ENCODE measurements at regions not wholly inside any gene's neighbourhood (a gene's known extent, or its start where the extent isn't known, plus 50 kb on each side); places are given as distances from the start of the nearest gene placed in this dataset.

DNA sequence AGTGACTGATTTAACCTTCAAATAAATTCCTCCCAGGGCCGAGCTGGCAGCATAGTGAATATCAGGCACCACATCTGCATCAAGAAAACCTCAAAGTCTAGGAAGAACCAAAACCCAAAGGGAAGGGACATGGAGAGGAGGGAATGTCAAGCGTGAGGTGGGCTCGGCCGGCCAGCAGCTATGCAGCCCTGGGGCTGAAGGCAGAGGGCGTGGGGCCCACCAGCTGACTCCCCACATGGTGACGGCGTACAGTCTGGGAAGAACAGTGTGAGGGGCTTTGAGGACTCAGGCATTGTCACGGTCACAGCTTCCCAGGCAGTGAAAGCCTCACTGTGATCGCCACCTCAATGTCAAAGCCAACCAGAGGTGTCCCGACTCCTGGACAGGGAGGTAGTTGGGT, 412.5 kb downstream of the SHANK2 start:
- H3K4me3 ChIP-seq (ENCODE audit: low read length in 2 of 2): no peak overlapping the region
- ChIA-PET POLR2A (ENCODE audit: partially characterized antibody) (no interaction called here), CTCF (ENCODE audit: partially characterized antibody) (no interaction called here)
- H3K36me3 Mint-ChIP-seq: no peaks in the 10 kb centered on the region
- no peaks in the 10 kb centered on the region for H3K9me3 ChIP-seq (ENCODE audit: control insufficient read depth in 1 of 2, low read length in 2 of 2)
- no peaks in the 10 kb centered on the region for H3K4me1 Mint-ChIP-seq
- no peak overlapping the region for H3K27ac Mint-ChIP-seq
- no peaks in the 10 kb centered on the region for H3K36me3 ChIP-seq (ENCODE audit: insufficient read depth, low read length)
- H3K27ac ChIP-seq (ENCODE audit: low read depth, low read length): no peak overlapping the region
- no peak overlapping the region for H3K4me3 Mint-ChIP-seq
- intact Hi-C loops (cut with micrococcal nuclease): no loop called here
- H3K9me3 Mint-ChIP-seq: peaks cover 0 to 10% (median 8%) of the 10 kb centered on the region in 8 donors
- DNase-seq: no peak
- H3K4me1 ChIP-seq (ENCODE audit: insufficient read depth, low read length): no peaks in the 10 kb centered on the region
- no peaks in the 10 kb centered on the region for H3K27me3 ChIP-seq (ENCODE audit: insufficient read depth, low read length)
- H3K27me3 Mint-ChIP-seq: peaks cover 3 to 7% of the 10 kb centered on the region in 2 donors

DNA sequence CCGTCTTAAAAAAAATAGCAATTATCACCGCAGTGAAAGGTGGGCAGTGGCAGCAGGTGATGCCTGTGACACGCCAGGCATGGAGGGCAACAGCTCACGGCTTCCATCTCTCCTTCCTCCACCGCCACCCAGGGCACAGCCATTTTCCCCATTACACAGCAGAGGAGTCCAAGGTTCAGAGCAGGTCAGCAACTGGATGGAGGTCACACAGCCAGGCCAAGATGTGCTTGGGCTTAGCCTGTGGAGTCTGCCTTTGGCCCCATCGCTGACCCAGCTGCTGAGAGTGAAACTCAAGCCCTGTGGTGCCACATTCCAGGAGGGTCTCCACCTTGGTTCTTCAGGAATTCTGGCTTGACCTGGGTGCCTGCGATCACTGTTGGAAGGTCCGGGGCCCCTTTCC, 411.1 kb downstream of the SHANK2 start:
- Mint-ChIP-seq H3K27ac (no peak overlapping the region), H3K36me3 (no peaks in the 10 kb centered on the region), H3K27me3 (peaks cover 3 to 7% of the 10 kb centered on the region in 2 donors), H3K4me1 (no peaks in the 10 kb centered on the region), H3K4me3 (no peak overlapping the region), H3K9me3 (peaks cover 0 to 10% (median 8%) of the 10 kb centered on the region in 8 donors)
- Histone ChIP-seq H3K9me3 (ENCODE audit: control insufficient read depth in 1 of 2, low read length in 2 of 2) (no peaks in the 10 kb centered on the region), H3K27ac (ENCODE audit: low read depth, low read length) (no peak overlapping the region), H3K4me3 (ENCODE audit: low read length in 2 of 2) (no peak overlapping the region), H3K4me1 (ENCODE audit: insufficient read depth, low read length) (no peaks in the 10 kb centered on the region), H3K36me3 (ENCODE audit: insufficient read depth, low read length) (no peaks in the 10 kb centered on the region), H3K27me3 (ENCODE audit: insufficient read depth, low read length) (no peaks in the 10 kb centered on the region)
- CTCF ChIA-PET (ENCODE audit: partially characterized antibody): no interaction called here
- POLR2A ChIA-PET (ENCODE audit: partially characterized antibody): no interaction called here
- no peak for DNase-seq
- intact Hi-C loops (cut with micrococcal nuclease): no loop called here

DNA sequence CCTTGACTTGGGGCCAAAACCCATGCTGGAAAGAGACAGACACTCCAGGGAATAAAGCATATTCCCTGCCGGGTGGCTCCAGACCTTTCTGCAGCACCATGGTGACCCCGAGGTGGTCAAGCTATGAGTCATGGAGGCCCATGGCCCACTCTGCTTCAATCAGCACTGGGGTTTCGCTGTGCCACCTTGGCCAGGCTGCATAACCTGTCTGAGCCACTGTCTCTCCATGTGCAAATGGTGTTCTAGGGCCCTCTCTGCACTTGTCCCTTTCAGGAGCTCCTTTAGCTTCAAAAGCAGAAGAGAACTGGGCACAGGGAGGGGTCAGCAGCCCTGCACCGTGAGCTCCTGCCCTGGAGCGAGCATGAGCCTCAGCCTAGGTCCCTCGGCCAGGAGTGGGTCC, 410.1 kb downstream of the SHANK2 start:
- Mint-ChIP-seq H3K4me3 (no peak overlapping the region), H3K27me3 (peaks cover 3 to 6% of the 10 kb centered on the region in 2 donors), H3K36me3 (no peaks in the 10 kb centered on the region), H3K27ac (no peak overlapping the region), H3K4me1 (no peaks in the 10 kb centered on the region), H3K9me3 (peaks cover 0 to 10% (median 8%) of the 10 kb centered on the region in 8 donors)
- H3K9me3 ChIP-seq (ENCODE audit: control insufficient read depth in 1 of 2, low read length in 2 of 2): no peaks in the 10 kb centered on the region
- POLR2A ChIA-PET (ENCODE audit: partially characterized antibody): no interaction called here
- no peak overlapping the region for H3K4me3 ChIP-seq (ENCODE audit: low read length in 2 of 2)
- H3K27ac ChIP-seq (ENCODE audit: low read depth, low read length): no peak overlapping the region
- H3K4me1 ChIP-seq (ENCODE audit: insufficient read depth, low read length): no peaks in the 10 kb centered on the region
- no peaks in the 10 kb centered on the region for H3K27me3 ChIP-seq (ENCODE audit: insufficient read depth, low read length)
- CTCF ChIA-PET (ENCODE audit: partially characterized antibody): no interaction called here
- no peak for DNase-seq
- intact Hi-C loops (cut with micrococcal nuclease): no loop called here
- H3K36me3 ChIP-seq (ENCODE audit: insufficient read depth, low read length): no peaks in the 10 kb centered on the region

DNA sequence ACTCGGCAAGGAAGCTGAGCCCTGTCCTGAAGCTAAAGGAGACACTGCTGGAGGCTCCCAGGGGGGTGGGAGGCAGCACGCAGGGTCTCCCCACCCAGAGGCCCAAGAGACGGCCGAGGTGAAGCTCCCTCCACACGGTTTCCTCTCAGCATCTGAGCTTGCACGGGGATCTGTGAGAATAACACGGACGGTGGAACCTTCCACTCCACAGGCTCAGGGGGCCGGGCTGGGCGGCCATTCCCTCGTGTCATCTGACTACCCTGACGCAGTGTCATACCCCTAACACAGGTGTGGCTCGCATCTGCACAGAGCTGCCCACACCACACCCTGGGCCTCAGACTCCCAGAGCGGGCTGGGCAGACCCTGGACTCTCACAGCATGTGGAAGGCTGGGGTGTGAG, 409.7 kb downstream of the SHANK2 start:
- Mint-ChIP-seq H3K36me3 (no peaks in the 10 kb centered on the region), H3K27ac (no peak overlapping the region), H3K4me1 (no peaks in the 10 kb centered on the region), H3K27me3 (peaks cover 3 to 5% of the 10 kb centered on the region in 2 donors), H3K4me3 (no peak overlapping the region), H3K9me3 (peaks cover 0 to 10% (median 7%) of the 10 kb centered on the region in 8 donors)
- no peak overlapping the region for H3K27ac ChIP-seq (ENCODE audit: low read depth, low read length)
- H3K4me3 ChIP-seq (ENCODE audit: low read length in 2 of 2): no peak overlapping the region
- H3K27me3 ChIP-seq (ENCODE audit: insufficient read depth, low read length): no peaks in the 10 kb centered on the region
- no peaks in the 10 kb centered on the region for H3K9me3 ChIP-seq (ENCODE audit: control insufficient read depth in 1 of 2, low read length in 2 of 2)
- ChIA-PET POLR2A (ENCODE audit: partially characterized antibody) (no interaction called here), CTCF (ENCODE audit: partially characterized antibody) (no interaction called here)
- no peak for DNase-seq
- intact Hi-C loops (cut with micrococcal nuclease): no loop called here
- H3K4me1 ChIP-seq (ENCODE audit: insufficient read depth, low read length): no peaks in the 10 kb centered on the region
- no peaks in the 10 kb centered on the region for H3K36me3 ChIP-seq (ENCODE audit: insufficient read depth, low read length)

DNA sequence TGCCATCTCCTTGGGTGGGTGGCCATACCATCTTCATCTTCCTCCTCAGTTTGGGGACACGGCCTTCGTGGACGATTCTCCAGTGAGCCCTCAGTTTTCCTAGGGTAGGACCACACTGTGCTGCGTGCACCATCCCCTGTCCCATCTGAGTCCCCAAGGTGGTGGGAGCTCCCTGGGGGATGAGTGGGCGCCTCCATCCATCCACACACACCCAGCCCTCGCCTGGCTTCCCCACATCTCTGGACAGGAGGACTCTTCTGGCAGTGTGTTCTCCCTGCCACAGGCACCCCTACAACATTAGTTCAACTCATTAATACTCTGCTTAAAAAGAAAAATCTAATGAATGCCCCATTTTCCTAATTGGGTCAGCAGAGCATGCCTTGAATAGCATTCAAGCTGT, 408.5 kb downstream of the SHANK2 start:
- ChIA-PET CTCF (ENCODE audit: partially characterized antibody) (no interaction called here), POLR2A (ENCODE audit: partially characterized antibody) (no interaction called here)
- H3K27me3 ChIP-seq (ENCODE audit: insufficient read depth, low read length): no peaks in the 10 kb centered on the region
- Mint-ChIP-seq H3K4me1 (no peaks in the 10 kb centered on the region), H3K9me3 (peaks cover 0 to 1% (median 0%) of the 10 kb centered on the region in 8 donors), H3K36me3 (no peaks in the 10 kb centered on the region), H3K4me3 (no peak overlapping the region), H3K27ac (no peak overlapping the region), H3K27me3 (peaks cover 3 to 5% of the 10 kb centered on the region in 2 donors)
- no peaks in the 10 kb centered on the region for H3K36me3 ChIP-seq (ENCODE audit: insufficient read depth, low read length)
- no peak overlapping the region for H3K4me3 ChIP-seq (ENCODE audit: low read length in 2 of 2)
- DNase-seq: no peak
- H3K9me3 ChIP-seq (ENCODE audit: control insufficient read depth in 1 of 2, low read length in 2 of 2): no peaks in the 10 kb centered on the region
- intact Hi-C loops (cut with micrococcal nuclease): no loop called here
- H3K27ac ChIP-seq (ENCODE audit: low read depth, low read length): no peak overlapping the region
- H3K4me1 ChIP-seq (ENCODE audit: insufficient read depth, low read length): no peaks in the 10 kb centered on the region

DNA sequence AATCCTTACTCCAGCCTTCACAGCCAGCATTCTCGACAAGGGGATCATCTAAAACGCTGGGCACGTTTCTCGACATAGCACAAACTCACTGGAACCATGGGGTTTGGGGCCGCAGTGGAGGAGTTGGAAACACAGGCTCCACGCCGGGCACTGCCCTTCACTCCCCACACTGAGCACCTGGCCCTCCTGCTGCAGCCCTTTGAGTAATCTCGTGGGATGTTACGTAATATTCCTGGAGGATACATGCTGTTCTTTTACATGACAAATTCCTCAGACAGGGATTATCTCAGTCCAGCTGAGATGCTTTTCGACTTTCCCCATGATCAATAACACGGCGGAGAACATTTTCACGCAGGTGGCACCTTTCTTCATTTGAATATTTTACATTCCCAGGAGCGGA, 408.0 kb downstream of the SHANK2 start:
- Histone ChIP-seq H3K27ac (ENCODE audit: low read depth, low read length) (no peak overlapping the region), H3K27me3 (ENCODE audit: insufficient read depth, low read length) (no peaks in the 10 kb centered on the region), H3K36me3 (ENCODE audit: insufficient read depth, low read length) (no peaks in the 10 kb centered on the region), H3K9me3 (ENCODE audit: control insufficient read depth in 1 of 2, low read length in 2 of 2) (no peaks in the 10 kb centered on the region), H3K4me1 (ENCODE audit: insufficient read depth, low read length) (no peaks in the 10 kb centered on the region), H3K4me3 (ENCODE audit: low read length in 2 of 2) (no peak overlapping the region)
- ChIA-PET CTCF (ENCODE audit: partially characterized antibody) (no interaction called here), POLR2A (ENCODE audit: partially characterized antibody) (no interaction called here)
- no peaks in the 10 kb centered on the region for H3K4me1 Mint-ChIP-seq
- intact Hi-C loops (cut with micrococcal nuclease): no loop called here
- no peak overlapping the region for H3K27ac Mint-ChIP-seq
- H3K27me3 Mint-ChIP-seq: peaks cover 3 to 5% of the 10 kb centered on the region in 2 donors
- no peak overlapping the region for H3K4me3 Mint-ChIP-seq
- no peaks in the 10 kb centered on the region for H3K36me3 Mint-ChIP-seq
- DNase-seq: no peak
- H3K9me3 Mint-ChIP-seq: peaks cover 0 to 2% (median 0%) of the 10 kb centered on the region in 8 donors

DNA sequence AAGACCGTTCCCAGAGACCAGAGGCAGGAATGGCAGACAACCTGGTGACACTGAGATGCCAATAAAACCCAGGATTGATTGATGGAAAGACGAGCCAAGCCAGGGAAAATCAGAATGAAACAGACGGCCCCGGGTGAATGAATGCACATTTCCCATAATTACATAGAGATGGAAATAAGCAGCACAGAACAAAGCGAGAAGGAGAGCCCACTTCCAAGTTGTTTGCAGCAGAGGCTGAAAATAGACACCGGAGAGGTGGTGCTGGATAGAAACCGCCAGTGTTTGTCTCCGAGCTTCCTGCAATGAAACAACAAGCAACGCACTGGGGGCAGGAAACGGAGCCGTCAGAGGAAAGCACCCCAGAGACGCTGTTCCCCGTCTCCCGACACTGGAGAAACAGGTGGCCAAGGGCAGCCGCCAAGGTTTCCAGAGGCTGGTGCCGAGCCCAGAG, 406.8 kb downstream of the SHANK2 start:
- no peaks in the 10 kb centered on the region for H3K9me3 ChIP-seq (ENCODE audit: control insufficient read depth in 1 of 2, low read length in 2 of 2)
- POLR2A ChIA-PET (ENCODE audit: partially characterized antibody): no interaction called here
- DNase-seq: no peak
- intact Hi-C loops (cut with micrococcal nuclease): no loop called here
- H3K9me3 Mint-ChIP-seq: peaks cover 0 to 10% (median 2%) of the 10 kb centered on the region in 8 donors
- H3K27ac Mint-ChIP-seq: no peak overlapping the region
- no peak overlapping the region for H3K27ac ChIP-seq (ENCODE audit: low read depth, low read length)
- no peaks in the 10 kb centered on the region for H3K4me1 ChIP-seq (ENCODE audit: insufficient read depth, low read length)
- no peaks in the 10 kb centered on the region for H3K36me3 ChIP-seq (ENCODE audit: insufficient read depth, low read length)
- CTCF ChIA-PET (ENCODE audit: partially characterized antibody): no interaction called here
- H3K4me3 ChIP-seq (ENCODE audit: low read length in 2 of 2): no peak overlapping the region
- no peak overlapping the region for H3K4me3 Mint-ChIP-seq
- no peaks in the 10 kb centered on the region for H3K27me3 ChIP-seq (ENCODE audit: insufficient read depth, low read length)
- H3K27me3 Mint-ChIP-seq: peaks cover 3 to 5% of the 10 kb centered on the region in 2 donors
- H3K4me1 Mint-ChIP-seq: no peaks in the 10 kb centered on the region
- H3K36me3 Mint-ChIP-seq: no peaks in the 10 kb centered on the region

Data from CD4-positive, alpha-beta memory T cell (primary cell).